CD4-positive, alpha-beta T cell treated with Interleukin-1 beta for 1 hour (primary cell): ENCODE measurements at regions not wholly inside any gene's neighbourhood (a gene's known extent, or its start where the extent isn't known, plus 50 kb on each side); places are given as distances from the start of the nearest gene placed in this dataset.

Experiments used
- DNase-seq, 2 donors: peaks; one replicate each; pipeline ENCODE4 v3.0.0-alpha.2; 2020 to 2022

- DNase-seq, result no peak
Observed at GRCh38 chr3:35380196-35380595, 259.1 kb upstream of the ARPP21 start.

DNA sequence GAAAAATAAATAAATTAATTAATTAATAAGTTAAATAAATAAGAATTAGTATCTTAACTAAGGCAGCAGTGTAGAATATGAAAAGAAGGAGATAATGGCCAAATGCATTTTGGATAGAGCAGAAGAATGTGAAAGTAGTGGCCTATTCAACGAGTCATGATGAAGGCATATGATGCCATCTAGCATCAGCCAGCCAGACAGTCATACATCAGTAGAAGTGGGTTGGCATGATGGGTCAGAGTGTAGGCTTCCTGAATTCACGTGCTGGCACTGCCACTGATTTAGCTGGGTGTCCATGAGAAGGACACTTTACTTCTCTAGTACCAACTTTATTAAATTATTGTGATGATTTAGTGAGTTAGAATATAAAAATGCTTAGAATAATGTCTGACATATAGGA is 256.1 kb upstream of the ARPP21 start:
- no peak for DNase-seq

- DNase-seq, result no peak
Observed at GRCh38 chr3:35383719-35384555, 255.4 kb upstream of the ARPP21 start.

GRCh38 chr3:35385271-35385670 is 254.1 kb upstream of the ARPP21 start:
- no peak for DNase-seq

DNA sequence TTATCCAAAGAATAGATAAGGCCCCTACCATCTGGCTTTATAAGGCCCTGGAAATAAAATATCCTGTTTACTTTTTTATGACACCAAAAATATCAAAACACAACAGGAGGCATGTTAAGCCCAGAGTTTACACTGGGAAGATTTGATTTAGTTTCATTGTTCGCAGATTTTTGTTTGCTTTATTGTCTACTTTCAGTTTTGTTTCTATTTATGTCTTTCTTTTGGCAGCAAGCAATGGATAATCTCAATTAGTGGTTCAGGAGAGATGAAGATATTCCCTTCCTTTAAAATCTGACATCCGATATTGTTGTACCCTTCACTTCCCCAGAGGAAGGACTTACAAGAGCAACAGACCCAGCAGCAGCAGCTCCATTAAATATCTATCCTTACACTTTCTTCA is 249.4 kb upstream of the ARPP21 start:
- DNase-seq, result no peak

GRCh38 chr3:35392187-35392586 is 247.1 kb upstream of the ARPP21 start:
- no peak for DNase-seq

DNA sequence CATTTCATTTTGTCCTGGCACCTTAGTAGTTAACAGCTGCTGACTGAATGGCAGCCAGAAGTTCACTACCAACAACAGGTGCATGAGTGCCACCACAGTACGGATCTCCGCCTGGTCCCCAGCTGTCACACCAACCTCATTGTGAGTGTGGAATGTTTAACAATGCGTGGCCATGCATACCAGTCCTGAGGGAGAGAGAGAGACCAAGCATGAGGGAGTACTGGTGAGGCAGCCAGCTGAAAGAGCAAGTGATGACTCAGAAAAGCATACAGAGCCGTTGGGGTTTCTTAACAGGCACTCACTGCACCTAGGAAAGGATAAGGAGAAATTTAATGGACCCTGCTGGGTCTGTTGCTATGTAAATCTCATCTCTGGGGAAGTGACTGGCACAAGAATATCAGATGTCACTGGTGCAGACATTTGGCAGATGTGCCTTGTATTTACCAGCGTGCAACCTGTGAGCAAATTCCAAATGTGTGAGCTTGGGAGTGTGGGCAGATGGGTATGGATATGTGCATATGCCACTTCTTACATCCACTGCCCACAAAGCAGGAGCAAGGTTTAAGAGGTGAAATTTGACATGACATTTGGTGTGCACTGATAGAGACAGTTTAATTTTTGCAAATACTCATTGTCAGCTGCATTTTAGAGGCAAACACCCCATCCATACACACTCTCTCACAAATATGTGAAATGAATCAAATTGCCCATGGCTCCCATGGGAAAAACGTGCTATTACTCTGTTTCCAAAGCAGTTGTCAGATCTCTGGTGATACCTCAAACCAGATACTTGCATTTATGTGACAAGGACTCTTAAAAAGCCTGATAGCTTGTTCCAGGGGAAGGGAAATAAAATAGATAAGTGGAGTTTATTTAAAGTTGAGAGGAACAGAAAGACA is 245.2 kb upstream of the ARPP21 start:
- no peak for DNase-seq

GRCh38 chr3:35394905-35395304 is 244.4 kb upstream of the ARPP21 start:
- DNase-seq, result no peak

GRCh38 chr3:35401671-35402070 is 237.7 kb upstream of the ARPP21 start:
- DNase-seq, result no peak

DNA sequence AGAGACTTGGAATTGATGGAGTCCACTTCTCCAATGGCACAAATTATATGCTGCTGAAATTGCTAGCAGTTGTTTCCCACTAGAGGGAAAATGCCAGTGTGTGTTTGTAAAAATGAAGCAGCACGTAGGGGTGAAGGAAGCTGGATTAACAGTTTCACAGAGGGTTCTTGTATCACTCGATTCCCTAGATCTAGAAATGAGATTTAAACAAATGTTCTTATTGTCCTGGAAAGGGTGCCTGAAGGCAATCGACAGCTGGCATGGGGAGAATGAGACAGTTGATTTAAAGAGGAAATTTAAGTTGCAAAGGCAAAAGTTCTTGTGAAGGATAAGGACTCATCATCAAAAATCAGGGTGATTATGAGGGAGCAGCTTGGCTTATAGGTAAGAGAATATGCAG is 234.8 kb upstream of the ARPP21 start:
- no peak for DNase-seq

- DNase-seq, result no peak
Observed at GRCh38 chr3:35408882-35409281, 230.4 kb upstream of the ARPP21 start.

- DNase-seq, result no peak
Observed at GRCh38 chr3:35409991-35410390, 229.3 kb upstream of the ARPP21 start.

- no peak for DNase-seq
Observed at GRCh38 chr3:35413483-35413882, 225.8 kb upstream of the ARPP21 start.

- DNase-seq, result no peak
Observed at GRCh38 chr3:35417080-35417479, 222.2 kb upstream of the ARPP21 start.

DNA sequence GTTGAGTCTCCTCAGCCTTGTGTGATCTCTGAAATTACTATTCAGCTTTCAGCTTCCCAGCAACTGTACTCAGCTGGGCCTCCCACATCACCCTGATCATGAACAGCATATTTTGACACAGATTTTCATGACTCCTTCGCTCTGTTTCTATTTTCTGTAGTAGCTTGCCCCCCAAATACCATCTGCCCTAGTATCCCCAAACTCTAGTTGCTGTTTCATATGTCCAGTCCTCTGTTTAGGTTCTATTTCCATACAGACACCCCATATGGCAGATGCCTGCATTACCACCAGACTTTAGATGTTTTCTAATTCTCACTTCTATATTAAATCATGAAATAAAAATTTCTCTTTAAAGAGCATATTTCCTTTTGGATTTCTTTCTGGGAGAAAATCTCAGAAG is 217.2 kb upstream of the ARPP21 start:
- DNase-seq, result no peak

DNA sequence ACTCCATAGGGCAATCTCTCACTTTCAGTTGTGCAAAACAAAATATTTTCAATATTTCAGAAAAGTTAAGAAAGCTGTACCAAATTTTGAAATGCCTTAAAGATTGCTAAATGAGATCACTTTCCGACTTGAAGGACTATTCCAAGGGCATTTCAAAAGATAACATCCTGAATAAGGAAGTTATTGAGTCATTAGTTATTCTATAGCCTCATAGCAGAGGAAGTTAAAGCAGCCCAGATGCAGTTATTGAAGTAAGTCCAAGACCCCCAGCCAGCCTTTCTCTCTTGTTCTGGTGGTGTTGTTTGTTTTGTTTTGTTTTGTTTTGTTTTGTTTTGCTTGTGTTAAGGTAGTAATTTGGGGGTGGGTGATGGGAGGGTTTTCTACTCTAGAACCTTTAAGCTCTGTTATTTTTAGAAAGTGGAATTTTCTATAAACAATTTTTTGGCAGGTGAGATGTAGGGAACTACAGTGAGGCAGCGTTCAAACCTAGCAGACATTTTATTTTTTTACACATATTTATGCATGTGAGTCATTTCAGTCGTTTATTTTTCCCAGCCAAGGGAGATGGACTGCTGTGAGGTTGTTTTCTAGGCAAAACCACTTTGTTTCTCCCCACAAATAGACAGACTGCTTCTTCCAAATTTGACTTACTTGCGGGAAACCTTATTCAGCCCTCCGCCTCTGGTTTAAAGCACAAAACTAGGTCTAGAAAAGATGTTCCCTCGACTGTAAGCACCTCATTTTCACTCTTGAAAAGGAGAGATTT is 216.3 kb upstream of the ARPP21 start:
- DNase-seq, result no peak

- DNase-seq, result no peak
Observed at GRCh38 chr3:35426366-35426958, 212.9 kb upstream of the ARPP21 start.

DNA sequence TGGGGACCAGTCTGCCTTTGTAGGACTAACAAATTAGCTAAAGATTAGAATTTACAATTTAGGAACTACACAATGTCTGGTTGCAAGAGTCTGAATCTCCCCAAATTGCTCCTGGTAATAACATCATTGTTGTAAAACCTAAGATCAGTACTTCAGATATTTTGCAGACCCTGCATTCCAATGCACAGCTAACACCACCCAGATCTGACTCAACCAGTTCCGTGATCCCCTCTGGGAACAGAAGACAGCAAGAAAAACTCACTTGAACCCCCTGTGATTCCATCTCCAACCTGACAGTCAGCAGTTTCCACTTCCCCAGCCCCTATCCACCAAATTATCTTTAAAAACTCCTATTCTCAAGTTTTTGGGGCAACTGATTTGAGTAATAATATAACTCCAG is 201.9 kb upstream of the ARPP21 start:
- DNase-seq, result no peak

DNA sequence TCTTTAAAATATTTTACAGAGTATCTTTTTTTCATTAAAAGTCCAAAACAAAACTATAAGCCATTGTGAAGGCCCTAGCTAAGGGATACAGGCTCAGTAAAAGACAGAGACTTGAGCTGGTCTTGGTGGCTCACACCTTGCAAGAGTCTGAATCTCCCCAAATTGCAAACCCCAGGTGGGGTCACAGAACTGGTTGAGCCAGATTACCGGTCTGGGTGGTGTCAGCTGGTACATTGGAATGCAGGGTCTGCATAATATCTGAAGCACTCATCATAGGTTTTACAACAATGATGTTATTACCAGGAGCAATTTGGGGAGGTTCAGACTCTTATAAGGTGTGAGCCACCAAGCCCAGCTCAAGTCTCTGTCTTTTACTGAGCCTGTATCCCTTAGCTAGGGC is 201.2 kb upstream of the ARPP21 start:
- no peak for DNase-seq

DNA sequence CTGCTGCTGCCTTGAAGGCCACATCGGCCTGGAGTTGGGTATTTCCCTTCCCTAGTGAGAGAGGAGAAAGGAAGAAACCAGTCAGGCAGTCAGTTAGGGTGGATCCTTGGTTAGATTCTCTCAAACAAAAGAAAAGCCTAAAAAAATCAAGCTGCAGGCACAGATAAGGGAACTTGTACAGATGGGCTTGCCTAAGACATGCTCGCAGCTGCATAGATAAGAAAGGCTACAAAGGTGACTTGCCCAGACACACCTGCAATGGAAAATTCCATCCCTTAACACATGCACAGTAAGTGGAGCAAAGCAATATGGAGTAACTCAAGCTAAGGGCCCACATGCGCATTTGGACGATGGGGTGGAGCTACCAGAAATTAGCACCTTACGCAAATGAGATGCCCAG is 199.7 kb upstream of the ARPP21 start:
- no peak for DNase-seq

GRCh38 chr3:35440826-35441225 is 198.5 kb upstream of the ARPP21 start:
- no peak for DNase-seq

DNA sequence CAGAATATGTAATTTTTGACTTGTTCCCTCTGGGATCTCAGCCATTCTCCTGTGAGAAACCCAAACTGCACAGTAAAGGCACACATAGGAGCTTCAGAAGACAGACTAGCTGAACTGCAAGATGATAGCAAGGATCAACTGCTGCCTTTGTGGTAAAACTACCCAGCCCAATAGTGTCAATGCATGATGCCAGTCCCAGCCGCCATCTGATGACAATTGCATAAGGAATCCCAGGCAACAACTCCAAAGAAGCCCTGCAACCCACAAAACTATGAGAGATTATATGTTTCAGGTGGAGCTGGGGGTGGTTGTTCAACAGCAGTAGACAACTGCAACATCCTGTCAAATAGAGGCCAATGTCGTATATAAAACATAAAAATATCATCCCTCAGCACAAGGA is 192.4 kb upstream of the ARPP21 start:
- DNase-seq, result no peak

DNA sequence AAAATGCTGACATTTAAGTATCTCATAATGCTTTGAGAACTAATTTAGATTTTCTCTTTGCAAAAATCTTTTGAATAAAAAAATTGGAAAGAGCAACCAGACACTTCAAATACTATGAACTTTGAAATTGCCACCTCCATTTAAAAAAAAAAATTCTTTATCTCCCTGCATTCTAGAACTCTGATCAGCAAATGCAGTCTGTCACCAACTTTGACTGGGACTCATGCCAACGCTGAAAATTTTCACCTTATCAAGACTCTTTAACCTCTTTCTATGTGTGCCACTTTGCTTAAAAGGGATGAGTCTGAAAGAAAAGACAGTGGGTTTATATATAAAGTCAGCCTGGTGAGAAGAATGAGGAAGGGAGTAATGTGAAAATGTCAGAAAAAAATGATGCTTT is 191.2 kb upstream of the ARPP21 start:
- no peak for DNase-seq
